Testis (tissue), 2 donors: ENCODE measurements at regions not wholly inside any gene's neighbourhood (a gene's known extent, or its start where the extent isn't known, plus 50 kb on each side); places are given as distances from the start of the nearest gene placed in this dataset.

ENCODE experiments used
- DNase-seq: peaks from one replicate; pipeline ENCODE4 v3.0.0-alpha.2; 2019
- H3K27ac ChIP-seq, 2 donors: fragments of 200-600 bp; sonication (generic); one replicate each; pipeline ENCODE4 v1.5.1; 2019
- H3K27me3 ChIP-seq: fragments of 200-600 bp; sonication (generic); one replicate; pipeline ENCODE4 v1.5.1; 2019
- H3K36me3 ChIP-seq: fragments of 200-600 bp; sonication (generic); one replicate; pipeline ENCODE4 v1.5.1; 2017; ENCODE audit warnings: low read depth; ENCODE audit errors: missing control alignments
- H3K4me1 ChIP-seq: fragments of 200-600 bp; sonication (generic); one replicate; pipeline ENCODE4 v1.5.1; 2019
- H3K4me3 ChIP-seq, 2 donors: fragments of 200-600 bp; sonication (generic); one replicate each; pipeline ENCODE4 v1.5.1; 2017 to 2019
- H3K9me3 ChIP-seq: fragments of 200-600 bp; sonication (generic); one replicate; pipeline ENCODE4 v1.5.1; 2017
- CTCF ChIP-seq, 3 experiments: fragments of 450-650 bp in 2 of 3; fragments of 200-600 bp in 1 of 3; sonication (generic) in 1 of 3; IDR thresholded peaks; one replicate each; pipeline ENCODE4 v1.5.1; 2016 to 2019; ENCODE audit warnings: antibody characterized with exemption in 3 of 3, mild to moderate bottlenecking in 2 of 3, moderate library complexity in 1 of 3
- POLR2A ChIP-seq: fragments of 450-650 bp; IDR thresholded peaks from one replicate; pipeline ENCODE4 v1.6.1; 2017; ENCODE audit warnings: antibody characterized with exemption, mild to moderate bottlenecking, moderate library complexity
- WGBS, 2 donors: methylation state at CpG; one replicate each; pipeline ENCODE4 v1.1.5; 2018; 5-methylcytosine and 5-hydroxymethylcytosine counted together
- intact Hi-C: fragments of 100-400 bp; cut with DNase I; formaldehyde crosslinking; loops from one replicate; pipeline ENCODE4 v1.15.1; 2023; ENCODE audit warnings: low total_unique reads

- Histone ChIP-seq H3K4me1 (no peaks in the 10 kb centered on the region), H3K27ac (no peak overlapping the region), H3K36me3 (no peaks in the 10 kb centered on the region), H3K9me3 (no peaks in the 10 kb centered on the region), H3K4me3 (no peak overlapping the region), H3K27me3 (no peaks in the 10 kb centered on the region)
- 91 to 93% methylated on average over 2 of the region's 2 CpGs for WGBS, 2 donors
- no peak for DNase-seq
- TF ChIP-seq POLR2A (no peak), CTCF (IDR thresholded peaks at IDR 0.05) (no peak)
- intact Hi-C loops: no loop called here
Observed at GRCh38 chrX:130990723-130991122, 67.4 kb upstream of the ARHGAP36 start.

- Histone ChIP-seq H3K9me3 (no peaks in the 10 kb centered on the region), H3K27ac (no peak overlapping the region), H3K27me3 (no peaks in the 10 kb centered on the region), H3K4me1 (no peaks in the 10 kb centered on the region), H3K36me3 (no peaks in the 10 kb centered on the region), H3K4me3 (no peak overlapping the region)
- intact Hi-C loops: no loop called here
- DNase-seq: peak; percentile 48
- TF ChIP-seq POLR2A (no peak), CTCF (IDR thresholded peaks at IDR 0.05) (peak in 2 of 3 experiments; percentile 30 to 56)
- WGBS, 2 donors: 44 to 46% methylated on average over 7 to 8 of the region's 8 CpGs
Observed at GRCh38 chrX:130994671-130995070, 63.5 kb upstream of the ARHGAP36 start.

- 75 to 100% methylated on average over 1 to 3 of the region's 3 CpGs for WGBS, 2 donors
- no peak for DNase-seq
- Histone ChIP-seq H3K9me3 (no peaks in the 10 kb centered on the region), H3K27ac (no peak overlapping the region), H3K4me1 (no peaks in the 10 kb centered on the region), H3K4me3 (no peak overlapping the region), H3K27me3 (no peaks in the 10 kb centered on the region), H3K36me3 (no peaks in the 10 kb centered on the region)
- intact Hi-C loops: no loop called here
- no peak for TF ChIP-seq CTCF (IDR thresholded peaks at IDR 0.05)
Observed at GRCh38 chrX:130995439-130995838, 62.7 kb upstream of the ARHGAP36 start.

- TF ChIP-seq CTCF (IDR thresholded peaks at IDR 0.05) (no peak), POLR2A (no peak)
- Histone ChIP-seq H3K9me3 (no peaks in the 10 kb centered on the region), H3K4me1 (no peaks in the 10 kb centered on the region), H3K27ac (no peak overlapping the region), H3K36me3 (no peaks in the 10 kb centered on the region), H3K27me3 (no peaks in the 10 kb centered on the region), H3K4me3 (no peak overlapping the region)
- no peak for DNase-seq
- WGBS, 2 donors: 40 to 52% methylated on average over 1 to 2 of the region's 2 CpGs
- intact Hi-C loops: no loop called here
Observed at GRCh38 chrX:130997314-130997713, 60.8 kb upstream of the ARHGAP36 start.

- intact Hi-C loops: no loop called here
- TF ChIP-seq POLR2A (no peak), CTCF (IDR thresholded peaks at IDR 0.05) (no peak)
- H3K4me3 ChIP-seq: no peak overlapping the region
- no peaks in the 10 kb centered on the region for H3K9me3 ChIP-seq
- 62 to 70% methylated on average over 1 of the region's 1 CpG for WGBS, 2 donors
- H3K27me3 ChIP-seq: no peaks in the 10 kb centered on the region
- H3K4me1 ChIP-seq: no peaks in the 10 kb centered on the region
- DNase-seq: no peak
- H3K36me3 ChIP-seq: no peaks in the 10 kb centered on the region
- H3K27ac ChIP-seq: no peak overlapping the region
Observed at GRCh38 chrX:130999360-130999759, 58.8 kb upstream of the ARHGAP36 start.
